T-cell (primary cell): ENCODE measurements at regions not wholly inside any gene's neighbourhood (a gene's known extent, or its start where the extent isn't known, plus 50 kb on each side); places are given as distances from the start of the nearest gene placed in this dataset.

ENCODE experiments used
- ATAC-seq, 4 experiments: fragments of 200-7000 bp in 3 of 4; fragments of 150-1000 bp in 1 of 4; cut with Tn5 transposase; replicated peaks in 1 of 4; 1 replicate in 3 of 4; 2 replicates in 1 of 4; pipeline ENCODE4 v1.10.0; 2021; ENCODE audit warnings: moderate library complexity in 3 of 4, mild to moderate bottlenecking in 2 of 4, moderate number of reproducible peaks in 1 of 4
- CTCF ChIA-PET, 2 donors: fragments of 300-600 bp; sonication (Branson Sonifier 250); formaldehyde crosslinking; loops; one replicate each; lab custom pipeline; 2022; ENCODE audit warnings: antibody characterized with exemption in 2 of 2; lab: Charles Lee
- POLR2A ChIA-PET, 2 donors: fragments of 300-600 bp; sonication (Branson Sonifier 250); formaldehyde crosslinking; loops; one replicate each; lab custom pipeline; 2022; ENCODE audit warnings: antibody characterized with exemption in 2 of 2; lab: Charles Lee
- DNase-seq, 35 experiments: peaks; one replicate each; pipeline versions ENCODE4 v3.0.0 to v3.0.0-alpha.2; 2013 to 2023
- H3K27ac ChIP-seq: one replicate; pipeline ENCODE4 v1.5.1; 2013; ENCODE audit warnings: low read length
- H3K27me3 ChIP-seq, 2 experiments: replicated peaks in 1 of 2; 1 replicate in 1 of 2; 2 replicates in 1 of 2; pipeline versions ENCODE4 v1.6.1 to v1.7.0; 2013; ENCODE audit warnings: low read length in 1 of 2, mixed read lengths in 1 of 2; ENCODE audit not compliant: control insufficient read depth in 2 of 2, insufficient read depth in 2 of 2; ENCODE audit errors: extremely low read depth in 1 of 2
- H3K36me3 ChIP-seq, 2 donors: 1 replicate in 1 of 2; 2 replicates in 1 of 2; pipeline versions ENCODE4 v1.6.1 to v1.7.0; 2013; ENCODE audit warnings: low read length in 1 of 2; ENCODE audit not compliant: control insufficient read depth in 2 of 2, insufficient read depth in 1 of 2; ENCODE audit errors: extremely low read depth in 1 of 2
- H3K4me1 ChIP-seq, 2 experiments: 1 replicate in 1 of 2; 2 replicates in 1 of 2; pipeline versions ENCODE4 v1.6.1 to v1.7.0; 2013; ENCODE audit warnings: low read length in 2 of 2, mixed read lengths in 1 of 2; ENCODE audit not compliant: insufficient read depth in 2 of 2, control insufficient read depth in 1 of 2; ENCODE audit errors: extremely low read depth in 1 of 2
- H3K4me3 ChIP-seq, 2 donors: 1 replicate in 1 of 2; 2 replicates in 1 of 2; pipeline versions ENCODE4 v1.5.1 to v1.7.0; 2013; ENCODE audit warnings: mild to moderate bottlenecking in 2 of 2, low read length in 1 of 2, moderate library complexity in 1 of 2; ENCODE audit not compliant: control insufficient read depth in 1 of 2; ENCODE audit errors: extremely low read depth in 1 of 2
- H3K9me3 ChIP-seq: 2 replicates; pipeline ENCODE4 v1.7.0; 2013
- H3K27ac Mint-ChIP-seq, 2 donors: one replicate each; pipeline ENCODE4 v1.8.0; 2020 to 2021; ENCODE audit warnings: mild to moderate bottlenecking in 2 of 2, mixed read lengths in 2 of 2
- H3K27me3 Mint-ChIP-seq, 2 donors: one replicate each; pipeline ENCODE4 v1.8.0; 2021 to 2022; ENCODE audit warnings: mixed read lengths in 2 of 2
- H3K36me3 Mint-ChIP-seq: one replicate; pipeline ENCODE4 v1.8.0; 2021; ENCODE audit warnings: mixed read lengths
- H3K4me1 Mint-ChIP-seq, 3 donors: one replicate each; pipeline ENCODE4 v1.8.0; 2020 to 2022; ENCODE audit warnings: mixed read lengths in 3 of 3, mild to moderate bottlenecking in 1 of 3
- H3K4me3 Mint-ChIP-seq, 3 donors: one replicate each; pipeline ENCODE4 v1.8.0; 2020 to 2022; ENCODE audit warnings: mild to moderate bottlenecking in 3 of 3, mixed read lengths in 3 of 3, moderate library complexity in 3 of 3
- H3K9me3 Mint-ChIP-seq, 3 donors: one replicate each; pipeline ENCODE4 v1.8.0; 2020 to 2022; ENCODE audit warnings: mixed read lengths in 3 of 3
- WGBS: methylation state at CpG from one replicate; pipeline ENCODE4 v1.1.5; 2013; ENCODE audit warnings: missing lambda C conversion rate; ENCODE audit not compliant: insufficient coverage; 5-methylcytosine and 5-hydroxymethylcytosine counted together

- 100% methylated on average over 1 of the region's 1 CpG for WGBS
- no peaks in the 10 kb centered on the region for H3K27me3 Mint-ChIP-seq
- ATAC-seq, result no peak
- no peak for DNase-seq
- no peaks in the 10 kb centered on the region for H3K36me3 ChIP-seq
- no peaks in the 10 kb centered on the region for H3K27me3 ChIP-seq
- peaks cover 0 to 5% (median 4%) of the 10 kb centered on the region in 3 donors for H3K9me3 Mint-ChIP-seq
- H3K4me3 ChIP-seq, result no peak overlapping the region
- H3K4me1 ChIP-seq, result no peaks in the 10 kb centered on the region
- H3K27ac Mint-ChIP-seq, result no peak overlapping the region
- H3K9me3 ChIP-seq, result no peaks in the 10 kb centered on the region
- H3K27ac ChIP-seq, result no peak overlapping the region
- H3K36me3 Mint-ChIP-seq, result no peaks in the 10 kb centered on the region
- ChIA-PET CTCF (no interaction called here), POLR2A (no interaction called here)
- no peaks in the 10 kb centered on the region for H3K4me1 Mint-ChIP-seq
- H3K4me3 Mint-ChIP-seq, result no peak overlapping the region
These were observed 256.4 kb upstream of the THRB start for GRCh38 chr3:24751020-24751419.

DNA sequence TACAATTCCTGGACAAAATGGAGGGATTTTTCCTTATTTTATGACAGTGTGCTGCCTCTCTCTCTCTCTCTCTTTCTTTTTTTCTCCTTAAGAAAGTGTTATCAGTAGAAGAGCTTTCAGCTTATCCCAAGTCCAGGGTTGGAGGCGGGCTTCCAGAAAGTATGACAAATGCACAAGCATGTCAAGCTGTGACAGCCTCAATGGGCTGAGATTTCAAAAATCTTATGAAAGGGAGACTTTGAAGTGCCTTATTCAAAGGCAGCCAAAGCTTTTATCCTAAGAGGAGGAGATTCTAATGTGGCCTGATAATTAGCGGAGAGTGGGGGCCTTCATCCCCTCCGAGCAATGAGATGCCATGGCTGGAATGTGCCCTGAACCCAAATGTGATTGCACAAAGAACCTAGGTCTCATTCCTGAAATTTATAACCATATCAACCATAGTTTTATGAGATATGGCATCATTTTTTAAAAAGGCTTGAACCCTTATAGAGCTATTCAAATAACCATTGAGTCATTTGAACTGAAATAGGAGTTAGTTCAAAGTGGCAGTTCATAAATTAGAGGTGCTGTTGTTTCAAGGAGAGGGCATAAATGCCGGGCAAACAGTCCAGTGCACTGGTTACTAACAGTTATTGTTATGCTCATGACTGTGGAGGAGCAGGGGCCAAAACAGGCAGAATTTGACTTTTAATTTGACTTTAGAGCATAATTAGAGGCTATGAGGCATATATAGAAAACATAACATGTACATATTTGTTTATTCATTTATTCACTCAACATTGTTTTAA, 261.6 kb upstream of the THRB start:
- DNase-seq (no peak), ATAC-seq (no peak)
- ChIA-PET CTCF (no interaction called here), POLR2A (no interaction called here)
- Histone ChIP-seq H3K36me3 (no peaks in the 10 kb centered on the region), H3K4me3 (no peak overlapping the region), H3K27me3 (no peaks in the 10 kb centered on the region), H3K27ac (no peak overlapping the region), H3K4me1 (no peaks in the 10 kb centered on the region), H3K9me3 (no peaks in the 10 kb centered on the region)
- Mint-ChIP-seq H3K27ac (no peak overlapping the region), H3K9me3 (peaks cover 0 to 9% (median 4%) of the 10 kb centered on the region in 3 donors), H3K4me3 (no peak overlapping the region), H3K4me1 (no peaks in the 10 kb centered on the region), H3K27me3 (no peaks in the 10 kb centered on the region), H3K36me3 (no peaks in the 10 kb centered on the region)
- 57% methylated on average over 2 of the region's 4 CpGs for WGBS

GRCh38 chr3:24763393-24763792, 268.7 kb upstream of the THRB start:
- POLR2A ChIA-PET, result no interaction called here
- no peaks in the 10 kb centered on the region for H3K27me3 ChIP-seq
- Mint-ChIP-seq H3K4me3 (no peak overlapping the region), H3K9me3 (peaks cover 0 to 10% (median 0%) of the 10 kb centered on the region in 3 donors), H3K36me3 (no peaks in the 10 kb centered on the region), H3K27me3 (no peaks in the 10 kb centered on the region), H3K27ac (no peak overlapping the region), H3K4me1 (no peaks in the 10 kb centered on the region)
- no peak overlapping the region for H3K4me3 ChIP-seq
- H3K27ac ChIP-seq, result no peak overlapping the region
- no CpG with 5 or more reads among the region's 11 CpGs for WGBS
- no peaks in the 10 kb centered on the region for H3K36me3 ChIP-seq
- no peaks in the 10 kb centered on the region for H3K4me1 ChIP-seq
- no peaks in the 10 kb centered on the region for H3K9me3 ChIP-seq
- no peak for DNase-seq
- ATAC-seq, result no peak
- CTCF ChIA-PET, result no interaction called here

GRCh38 chr3:24764236-24764915, 269.7 kb upstream of the THRB start:
- ChIA-PET POLR2A (no interaction called here), CTCF (no interaction called here)
- DNase-seq (no peak), ATAC-seq (no peak)
- Mint-ChIP-seq H3K4me1 (no peaks in the 10 kb centered on the region), H3K36me3 (no peaks in the 10 kb centered on the region), H3K27ac (no peak overlapping the region), H3K4me3 (no peak overlapping the region), H3K9me3 (peaks cover 0 to 10% (median 3%) of the 10 kb centered on the region in 3 donors), H3K27me3 (no peaks in the 10 kb centered on the region)
- Histone ChIP-seq H3K4me1 (no peaks in the 10 kb centered on the region), H3K36me3 (no peaks in the 10 kb centered on the region), H3K4me3 (no peak overlapping the region), H3K27me3 (no peaks in the 10 kb centered on the region), H3K27ac (no peak overlapping the region), H3K9me3 (no peaks in the 10 kb centered on the region)
- no CpG with 5 or more reads among the region's 3 CpGs for WGBS

DNA sequence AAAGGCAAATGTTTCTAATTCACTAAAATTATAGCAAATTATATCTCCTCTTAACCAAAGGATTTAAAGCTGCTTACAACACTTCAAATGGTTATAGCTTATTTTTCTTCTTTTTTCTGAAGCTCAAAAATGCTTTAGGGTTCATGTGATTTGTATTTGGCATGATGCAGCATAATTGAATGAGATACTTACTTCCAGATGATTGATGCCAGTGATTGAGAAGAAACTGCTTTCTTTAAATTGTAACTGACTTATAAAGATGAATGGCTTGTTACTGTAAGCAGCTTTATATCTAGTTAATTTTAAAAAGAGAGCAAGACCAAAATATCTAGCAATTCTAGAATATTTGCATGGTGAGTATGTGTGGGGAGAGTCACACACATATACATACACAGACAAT, 270.7 kb upstream of the THRB start:
- H3K4me3 Mint-ChIP-seq, result no peak overlapping the region

DNA sequence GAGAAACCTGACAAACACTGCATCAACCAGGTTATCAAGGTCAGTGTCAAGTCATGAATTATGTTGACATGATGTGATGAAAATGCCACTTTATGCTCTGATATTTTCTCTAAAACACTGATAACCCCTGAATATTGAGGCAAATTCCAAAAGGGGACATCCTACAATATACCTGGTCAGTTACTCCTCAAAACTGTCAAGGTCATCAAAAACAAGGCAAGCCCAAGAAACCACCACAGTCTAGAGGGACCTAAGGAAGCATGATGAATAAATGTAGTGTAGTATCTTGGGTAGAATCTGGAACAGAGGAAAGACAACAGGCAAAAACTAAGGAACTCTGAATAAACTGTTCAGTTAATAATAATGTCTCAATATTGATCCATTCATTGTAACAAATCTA, 275.3 kb upstream of the THRB start:
- Mint-ChIP-seq H3K27ac (no peak overlapping the region), H3K4me3 (no peak overlapping the region), H3K27me3 (no peaks in the 10 kb centered on the region), H3K9me3 (peaks cover 4 to 12% (median 6%) of the 10 kb centered on the region in 3 donors), H3K36me3 (no peaks in the 10 kb centered on the region), H3K4me1 (no peaks in the 10 kb centered on the region)
- DNase-seq (no peak), ATAC-seq (no peak)
- H3K4me3 ChIP-seq, result no peak overlapping the region
- H3K4me1 ChIP-seq, result no peaks in the 10 kb centered on the region
- no peak overlapping the region for H3K27ac ChIP-seq
- no peaks in the 10 kb centered on the region for H3K9me3 ChIP-seq
- H3K27me3 ChIP-seq, result no peaks in the 10 kb centered on the region
- no peaks in the 10 kb centered on the region for H3K36me3 ChIP-seq
- POLR2A ChIA-PET, result no interaction called here
- CTCF ChIA-PET, result no interaction called here

More for the DNA sequence above, 270.7 kb upstream of the THRB start:
- CTCF ChIA-PET, result no interaction called here
- ATAC-seq (no peak), DNase-seq (no peak)
- H3K4me1 ChIP-seq, result no peaks in the 10 kb centered on the region
- Mint-ChIP-seq H3K36me3 (no peaks in the 10 kb centered on the region), H3K27ac (no peak overlapping the region), H3K27me3 (no peaks in the 10 kb centered on the region), H3K9me3 (peaks cover 0 to 10% (median 3%) of the 10 kb centered on the region in 3 donors), H3K4me1 (no peaks in the 10 kb centered on the region)
- H3K27ac ChIP-seq, result no peak overlapping the region
- no peaks in the 10 kb centered on the region for H3K27me3 ChIP-seq
- H3K9me3 ChIP-seq, result no peaks in the 10 kb centered on the region
- no peaks in the 10 kb centered on the region for H3K36me3 ChIP-seq
- POLR2A ChIA-PET, result no interaction called here
- no peak overlapping the region for H3K4me3 ChIP-seq
